Gastrocnemius medialis (tissue), 4 donors: ENCODE measurements at regions not wholly inside any gene's neighbourhood (a gene's known extent, or its start where the extent isn't known, plus 50 kb on each side); places are given as distances from the start of the nearest gene placed in this dataset.

Source experiments
- ATAC-seq, 2 donors: fragments of 150-250 bp; one replicate each; pipeline ENCODE4 v1.9.1; 2016
- DNase-seq, 2 donors: peaks; one replicate each; pipeline ENCODE4 v3.0.0-alpha.2; 2019
- H3K27ac ChIP-seq, 4 donors: fragments of 200-600 bp; sonication (generic); 1 replicate in 1 of 4; 2 replicates in 3 of 4; pipeline ENCODE4 v1.5.1; 2016 to 2018; ENCODE audit warnings: mild to moderate bottlenecking in 2 of 4, moderate library complexity in 1 of 4
- H3K27me3 ChIP-seq, 3 donors: fragments of 200-600 bp; sonication (generic) in 2 of 3; 1 replicate in 1 of 3; 2 replicates in 2 of 3; pipeline versions ENCODE4 v1.5.1 to v1.6.0; 2016 to 2019; ENCODE audit warnings: mild to moderate bottlenecking in 1 of 3, moderate library complexity in 1 of 3
- H3K36me3 ChIP-seq, 2 donors: fragments of 200-600 bp; sonication (generic) in 1 of 2; one replicate each; pipeline ENCODE4 v1.5.1; 2017 to 2018
- H3K4me1 ChIP-seq, 2 donors: fragments of 200-600 bp; sonication (generic) in 1 of 2; one replicate each; pipeline ENCODE4 v1.5.1; 2016 to 2017; ENCODE audit warnings: mild to moderate bottlenecking in 2 of 2
- H3K4me3 ChIP-seq, 4 donors: fragments of 200-600 bp; sonication (generic) in 3 of 4; 1 replicate in 1 of 4; 2 replicates in 3 of 4; pipeline ENCODE4 v1.5.1; 2016 to 2019; ENCODE audit warnings: mild to moderate bottlenecking in 2 of 4
- H3K9me3 ChIP-seq, 3 donors: fragments of 200-600 bp; sonication (generic) in 2 of 3; 1 replicate in 1 of 3; 2 replicates in 2 of 3; pipeline ENCODE4 v1.5.1; 2016 to 2019
- POLR2A ChIP-seq, 2 donors: fragments of 450-650 bp; IDR thresholded peaks; one replicate each; pipeline ENCODE4 v1.6.1; 2017; ENCODE audit warnings: antibody characterized with exemption in 2 of 2, mild to moderate bottlenecking in 2 of 2, moderate library complexity in 2 of 2
- in situ Hi-C, 4 donors: fragments of 200-750 bp; cut with MboI; loops; one replicate each; pipeline versions ENCODE4 v1.15.0 to v1.8.0; 2017; ENCODE audit warnings: low sequenced_read_pairs in 4 of 4
- intact Hi-C: fragments of 100-400 bp; cut with DNase I; formaldehyde crosslinking; loops from one replicate; pipeline ENCODE4 v1.15.1; 2023; ENCODE audit warnings: low total_unique reads
- TF ChIP-seq, protein P1 (sequence below), 5 experiments: fragments of 450-650 bp in 3 of 5; fragments of 200-600 bp in 2 of 5; sonication (generic) in 2 of 5; IDR thresholded peaks in 4 of 5; conservative IDR thresholded peaks in 1 of 5; 1 replicate in 4 of 5; 2 replicates in 1 of 5; pipeline ENCODE4 v1.5.1; 2016 to 2019; ENCODE audit warnings: antibody characterized with exemption in 5 of 5, mild to moderate bottlenecking in 3 of 5, moderate library complexity in 3 of 5

DNA sequence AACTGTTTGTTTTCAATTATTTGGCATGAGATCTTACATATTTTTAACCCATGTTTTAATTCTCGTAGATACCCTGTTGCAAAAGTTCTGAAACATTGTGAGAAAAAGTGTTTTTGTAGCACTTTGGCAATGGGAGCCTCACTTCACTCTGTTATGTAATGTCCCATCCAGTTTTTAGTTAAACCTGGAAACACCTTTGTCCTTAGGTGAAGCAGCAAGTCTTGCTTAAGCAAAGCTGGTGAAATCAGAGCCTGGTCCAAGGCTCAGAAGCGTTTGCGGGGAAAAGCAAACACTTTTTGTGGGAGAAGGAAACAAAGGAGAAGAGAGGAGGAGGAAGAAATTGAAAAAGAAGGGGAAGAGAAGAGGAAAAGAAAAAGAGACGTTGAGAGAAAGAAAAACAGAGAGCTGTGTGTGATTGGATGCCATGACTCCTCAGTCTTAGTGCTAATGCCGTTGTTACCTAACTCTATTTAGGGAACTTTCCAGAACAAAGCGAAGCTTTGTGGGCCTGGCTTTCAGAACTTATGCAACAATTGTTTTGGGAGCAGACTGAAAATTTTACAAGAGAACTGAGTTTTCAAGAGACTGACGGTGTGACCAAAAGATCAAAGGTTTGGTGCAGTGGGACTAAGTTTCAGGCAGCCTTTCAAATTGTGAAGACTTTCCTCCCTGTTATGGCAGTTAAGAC, 93.1 kb downstream of the NTMT2 start:
- no peak for TF ChIP-seq POLR2A (IDR thresholded peaks at IDR 0.05)
- TF ChIP-seq, protein P1, sequence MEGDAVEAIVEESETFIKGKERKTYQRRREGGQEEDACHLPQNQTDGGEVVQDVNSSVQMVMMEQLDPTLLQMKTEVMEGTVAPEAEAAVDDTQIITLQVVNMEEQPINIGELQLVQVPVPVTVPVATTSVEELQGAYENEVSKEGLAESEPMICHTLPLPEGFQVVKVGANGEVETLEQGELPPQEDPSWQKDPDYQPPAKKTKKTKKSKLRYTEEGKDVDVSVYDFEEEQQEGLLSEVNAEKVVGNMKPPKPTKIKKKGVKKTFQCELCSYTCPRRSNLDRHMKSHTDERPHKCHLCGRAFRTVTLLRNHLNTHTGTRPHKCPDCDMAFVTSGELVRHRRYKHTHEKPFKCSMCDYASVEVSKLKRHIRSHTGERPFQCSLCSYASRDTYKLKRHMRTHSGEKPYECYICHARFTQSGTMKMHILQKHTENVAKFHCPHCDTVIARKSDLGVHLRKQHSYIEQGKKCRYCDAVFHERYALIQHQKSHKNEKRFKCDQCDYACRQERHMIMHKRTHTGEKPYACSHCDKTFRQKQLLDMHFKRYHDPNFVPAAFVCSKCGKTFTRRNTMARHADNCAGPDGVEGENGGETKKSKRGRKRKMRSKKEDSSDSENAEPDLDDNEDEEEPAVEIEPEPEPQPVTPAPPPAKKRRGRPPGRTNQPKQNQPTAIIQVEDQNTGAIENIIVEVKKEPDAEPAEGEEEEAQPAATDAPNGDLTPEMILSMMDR (IDR thresholded peaks at IDR 0.05 in 4 of 5, conservative IDR thresholded peaks at IDR 0.05 in 1 of 5), result no peak
- in situ Hi-C loops (no loop called here), intact Hi-C loops (no loop called here)
- DNase-seq (no peak), ATAC-seq (no peak)
- H3K27ac ChIP-seq, result no peak overlapping the region
- H3K9me3 ChIP-seq, result no peaks in the 10 kb centered on the region
- H3K4me3 ChIP-seq, result no peak overlapping the region
- no peaks in the 10 kb centered on the region for H3K4me1 ChIP-seq
- no peaks in the 10 kb centered on the region for H3K36me3 ChIP-seq
- H3K27me3 ChIP-seq, result no peaks in the 10 kb centered on the region

DNA sequence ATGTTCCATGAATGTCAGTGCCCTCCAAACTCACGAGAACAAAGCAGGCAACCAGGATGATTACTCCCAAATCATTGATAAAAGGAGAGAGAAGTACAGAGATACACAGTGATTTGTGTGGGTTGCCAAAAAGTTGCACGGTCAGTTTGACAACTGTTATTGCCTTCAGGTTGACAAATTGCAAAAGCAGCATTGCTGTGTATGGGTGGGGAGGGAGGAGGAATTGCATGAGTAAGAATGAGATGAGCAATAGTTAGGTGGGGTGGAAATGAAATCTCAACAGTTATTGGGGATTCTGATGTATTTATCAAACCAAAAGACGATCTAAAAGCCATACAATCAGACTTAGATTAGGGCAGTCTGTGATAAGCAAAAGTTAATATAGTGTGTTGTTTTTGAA, 93.7 kb downstream of the NTMT2 start:
- peak in 1 of 2 donors; percentile 36 for ATAC-seq
- no peaks in the 10 kb centered on the region for H3K36me3 ChIP-seq
- intact Hi-C loops (no loop called here), in situ Hi-C loops (no loop called here)
- DNase-seq, result no peak
- TF ChIP-seq POLR2A (IDR thresholded peaks at IDR 0.05), result no peak
- TF ChIP-seq, protein P1 (IDR thresholded peaks at IDR 0.05 in 4 of 5, conservative IDR thresholded peaks at IDR 0.05 in 1 of 5), result no peak
- no peak overlapping the region for H3K27ac ChIP-seq
- H3K4me1 ChIP-seq, result no peaks in the 10 kb centered on the region
- no peaks in the 10 kb centered on the region for H3K27me3 ChIP-seq
- no peaks in the 10 kb centered on the region for H3K9me3 ChIP-seq
- H3K4me3 ChIP-seq, result no peak overlapping the region

DNA sequence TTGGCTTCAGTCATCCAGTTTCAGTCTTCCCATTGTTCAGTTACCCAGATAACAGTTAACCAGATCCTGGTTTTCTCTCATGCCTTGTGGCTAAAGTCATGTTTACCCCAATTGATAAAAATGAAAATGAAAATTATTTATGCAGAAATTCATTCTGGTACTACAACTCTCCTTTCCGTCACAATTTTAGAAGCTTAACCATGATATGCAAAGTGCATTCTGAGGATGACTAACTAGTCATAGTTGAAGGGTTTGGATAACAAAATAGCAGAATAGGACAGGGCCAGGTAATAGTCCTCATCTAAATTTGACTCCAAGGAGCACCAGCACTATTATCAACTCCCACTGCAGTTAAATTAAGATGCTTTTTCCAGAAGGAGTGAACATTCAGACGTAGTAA, 94.7 kb downstream of the NTMT2 start:
- TF ChIP-seq POLR2A (IDR thresholded peaks at IDR 0.05), result no peak
- TF ChIP-seq, protein P1 (IDR thresholded peaks at IDR 0.05 in 4 of 5, conservative IDR thresholded peaks at IDR 0.05 in 1 of 5), result no peak
- no peaks in the 10 kb centered on the region for H3K27me3 ChIP-seq
- no peaks in the 10 kb centered on the region for H3K4me1 ChIP-seq
- H3K27ac ChIP-seq, result no peak overlapping the region
- no peak for DNase-seq
- H3K9me3 ChIP-seq, result no peaks in the 10 kb centered on the region
- no peak for ATAC-seq
- H3K36me3 ChIP-seq, result no peaks in the 10 kb centered on the region
- no peak overlapping the region for H3K4me3 ChIP-seq
- in situ Hi-C loops (no loop called here), intact Hi-C loops (no loop called here)

DNA sequence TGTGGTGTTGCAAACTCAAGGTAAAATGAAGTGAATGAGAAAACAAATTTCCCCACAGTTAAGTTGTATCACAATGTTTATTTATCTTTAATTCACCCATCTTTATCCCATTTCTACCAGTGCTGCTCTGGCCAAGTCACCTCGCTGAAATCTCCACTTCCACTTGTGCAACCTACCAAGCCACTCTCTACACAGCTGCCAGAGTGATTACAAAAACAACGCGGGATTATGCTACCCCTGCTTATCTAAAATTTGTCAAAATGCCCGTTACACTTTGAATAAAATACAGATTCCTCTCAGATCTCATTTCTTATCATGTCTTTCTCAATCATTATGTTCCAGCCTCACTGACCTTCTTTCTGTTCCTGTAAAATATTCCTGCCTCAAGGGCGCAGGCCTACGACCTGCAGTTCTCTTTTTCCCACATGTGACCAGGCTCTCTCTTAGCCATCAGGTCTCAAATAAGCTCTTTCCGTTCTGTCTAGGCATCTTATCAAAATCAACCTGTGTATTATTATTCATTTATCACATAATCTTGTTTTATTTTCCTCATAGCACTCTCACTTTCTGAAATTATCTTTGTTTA, 95.6 kb downstream of the NTMT2 start:
- TF ChIP-seq, protein P1 (IDR thresholded peaks at IDR 0.05 in 4 of 5, conservative IDR thresholded peaks at IDR 0.05 in 1 of 5), result no peak
- no peak for TF ChIP-seq POLR2A (IDR thresholded peaks at IDR 0.05)

More for the DNA sequence above, 95.6 kb downstream of the NTMT2 start:
- in situ Hi-C loops, result no loop called here
- H3K27ac ChIP-seq, result no peak overlapping the region
- intact Hi-C loops, result no loop called here
- H3K4me3 ChIP-seq, result no peak overlapping the region
- H3K36me3 ChIP-seq, result no peaks in the 10 kb centered on the region
- no peaks in the 10 kb centered on the region for H3K9me3 ChIP-seq
- no peak for DNase-seq
- no peaks in the 10 kb centered on the region for H3K4me1 ChIP-seq
- H3K27me3 ChIP-seq, result no peaks in the 10 kb centered on the region
- peak in 1 of 2 donors; percentile 41 for ATAC-seq
